Upper lobe of left lung (tissue), 4 donors: ENCODE measurements at regions not wholly inside any gene's neighbourhood (a gene's known extent, or its start where the extent isn't known, plus 50 kb on each side); places are given as distances from the start of the nearest gene placed in this dataset.

ENCODE experiments used
- CTCF ChIP-seq, 6 experiments: fragments of 450-650 bp in 4 of 6; fragments of 200-600 bp in 2 of 6; sonication (generic) in 2 of 6; IDR thresholded peaks; one replicate each; pipeline ENCODE4 v1.5.1; 2016 to 2019; ENCODE audit warnings: antibody characterized with exemption in 6 of 6
- EP300 ChIP-seq, 4 donors: sonication (generic); formaldehyde crosslinking; IDR thresholded peaks; one replicate each; pipeline ENCODE4 v1.5.1; 2017; ENCODE audit warnings: antibody characterized with exemption in 4 of 4, control low read depth in 2 of 4
- POLR2A ChIP-seq, 4 donors: fragments of 450-650 bp; IDR thresholded peaks; one replicate each; pipeline ENCODE4 v1.5.1; 2016 to 2017; ENCODE audit warnings: antibody characterized with exemption in 4 of 4, mild to moderate bottlenecking in 2 of 4
- POLR2AphosphoS5 ChIP-seq, 2 donors: sonication (generic); formaldehyde crosslinking; IDR thresholded peaks; one replicate each; pipeline ENCODE4 v1.5.1; 2017; ENCODE audit warnings: antibody characterized with exemption in 2 of 2

DNA sequence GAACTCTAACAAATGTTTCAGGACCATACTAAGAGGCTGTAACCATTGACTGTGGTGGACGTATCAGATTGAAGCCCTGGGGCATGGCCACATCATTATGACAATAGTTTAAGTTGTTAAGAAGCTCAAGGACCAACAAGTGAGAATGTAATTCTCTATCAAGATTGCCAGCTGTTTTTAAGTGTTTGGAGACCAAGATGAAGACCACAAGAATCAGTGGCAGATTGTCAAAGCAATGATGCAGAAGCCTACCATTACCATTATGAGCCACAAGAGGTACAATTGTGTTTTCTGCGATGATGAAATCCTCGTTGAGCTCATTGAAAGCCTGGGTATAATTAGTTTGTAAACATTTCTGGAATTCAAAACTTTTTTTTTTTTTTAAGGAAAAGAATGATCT is 261.1 kb upstream of the ZEB2 start:
- TF ChIP-seq POLR2A (IDR thresholded peaks at IDR 0.05) (no peak), EP300 (IDR thresholded peaks at IDR 0.05) (no peak), CTCF (IDR thresholded peaks at IDR 0.05) (no peak), POLR2AphosphoS5 (IDR thresholded peaks at IDR 0.05) (no peak)
